H9 (cell line): ENCODE measurements at regions not wholly inside any gene's neighbourhood (a gene's known extent, or its start where the extent isn't known, plus 50 kb on each side); places are given as distances from the start of the nearest gene placed in this dataset.

ENCODE experiments used
- DNase-seq: peaks from one replicate; pipeline ENCODE4 v3.0.0-alpha.2; 2017
- H2AFZ ChIP-seq: one replicate; pipeline ENCODE4 v1.6.1; 2013; ENCODE audit warnings: mild to moderate bottlenecking, low read length, control low read depth, moderate library complexity
- H2AK5ac ChIP-seq: 2 replicates; pipeline ENCODE4 v1.6.1; 2013; ENCODE audit warnings: low read length, control low read depth, mixed read lengths; ENCODE audit not compliant: insufficient read length
- H2BK120ac ChIP-seq: one replicate; pipeline ENCODE4 v1.6.1; 2013; ENCODE audit warnings: low read depth, mild to moderate bottlenecking, low read length, control low read depth, inconsistent platforms; ENCODE audit not compliant: poor library complexity, severe bottlenecking
- H2BK12ac ChIP-seq: 2 replicates; pipeline ENCODE4 v1.6.1; 2013; ENCODE audit warnings: low read length, control low read depth, mixed read lengths, low read depth; ENCODE audit not compliant: insufficient read length
- H2BK15ac ChIP-seq: 2 replicates; pipeline ENCODE4 v1.6.1; 2013; ENCODE audit warnings: low read depth, low read length, control low read depth
- H2BK20ac ChIP-seq: one replicate; pipeline ENCODE4 v1.6.1; 2013; ENCODE audit warnings: low read depth, mild to moderate bottlenecking, low read length, control low read depth, inconsistent platforms; ENCODE audit not compliant: poor library complexity, severe bottlenecking
- H2BK5ac ChIP-seq: 2 replicates; pipeline ENCODE4 v1.6.1; 2013; ENCODE audit warnings: low read length, control low read depth, mixed read lengths; ENCODE audit not compliant: insufficient read length
- H3K14ac ChIP-seq: 2 replicates; pipeline ENCODE4 v1.6.1; 2013; ENCODE audit warnings: low read length, control low read depth; ENCODE audit not compliant: insufficient read depth
- H3K18ac ChIP-seq: 2 replicates; pipeline ENCODE4 v1.6.1; 2013; ENCODE audit warnings: low read depth, mild to moderate bottlenecking, mixed read lengths, low read length, control low read depth; ENCODE audit not compliant: insufficient read length
- H3K23ac ChIP-seq: 2 replicates; pipeline ENCODE4 v1.6.1; 2013; ENCODE audit warnings: low read length, control low read depth, mixed read lengths, low read depth; ENCODE audit not compliant: insufficient read length
- H3K23me2 ChIP-seq: 2 replicates; pipeline ENCODE4 v1.6.1; 2013; ENCODE audit warnings: low read depth, mild to moderate bottlenecking, mixed read lengths, low read length, control low read depth; ENCODE audit not compliant: insufficient read length, poor library complexity, severe bottlenecking
- H3K27ac ChIP-seq: 2 replicates; pipeline ENCODE4 v1.5.1; 2013; ENCODE audit warnings: low read length, control low read depth, mixed read lengths, low read depth; ENCODE audit not compliant: insufficient read length
- H3K27me3 ChIP-seq: 2 replicates; pipeline ENCODE4 v1.6.1; 2013; ENCODE audit warnings: low read length, control low read depth, inconsistent platforms; ENCODE audit not compliant: insufficient read depth
- H3K4ac ChIP-seq: 2 replicates; pipeline ENCODE4 v1.6.1; 2013; ENCODE audit warnings: low read depth, mild to moderate bottlenecking, control low read depth, inconsistent platforms, low read length, moderate library complexity
- H3K4me1 ChIP-seq: 2 replicates; pipeline ENCODE4 v1.6.1; 2013; ENCODE audit warnings: low read length, control low read depth, inconsistent platforms; ENCODE audit not compliant: insufficient read depth
- H3K4me2 ChIP-seq: 2 replicates; pipeline ENCODE4 v1.6.1; 2013; ENCODE audit warnings: low read length, control low read depth, mixed read lengths; ENCODE audit not compliant: insufficient read length, insufficient read depth
- H3K56ac ChIP-seq: 2 replicates; pipeline ENCODE4 v1.6.1; 2013; ENCODE audit warnings: low read depth, mild to moderate bottlenecking, mixed read lengths, low read length, control low read depth; ENCODE audit not compliant: insufficient read length
- H3K79me1 ChIP-seq: 2 replicates; pipeline ENCODE4 v1.6.1; 2013; ENCODE audit warnings: low read depth, mild to moderate bottlenecking, moderate library complexity, low read length, control low read depth, inconsistent platforms; ENCODE audit not compliant: insufficient read depth, poor library complexity, severe bottlenecking
- H3K79me2 ChIP-seq: 2 replicates; pipeline ENCODE4 v1.6.1; 2013; ENCODE audit warnings: low read length, control low read depth, inconsistent platforms; ENCODE audit not compliant: insufficient read depth
- H3K9ac ChIP-seq: 2 replicates; pipeline ENCODE4 v1.6.1; 2013; ENCODE audit warnings: low read length, control low read depth, mixed read lengths; ENCODE audit not compliant: insufficient read length; ENCODE audit errors: extremely low read depth
- H3K9me3 ChIP-seq: one replicate; pipeline ENCODE4 v1.6.1; 2013; ENCODE audit warnings: low read depth, low read length, inconsistent platforms; ENCODE audit not compliant: control insufficient read depth
- H3T11ph ChIP-seq: one replicate; pipeline ENCODE4 v1.6.1; 2013; ENCODE audit warnings: mild to moderate bottlenecking, low read length, control low read depth, inconsistent platforms
- H4K20me1 ChIP-seq: one replicate; pipeline ENCODE4 v1.6.1; 2013; ENCODE audit not compliant: control insufficient read depth, insufficient read length, insufficient read depth
- H4K5ac ChIP-seq: 2 replicates; pipeline ENCODE4 v1.6.1; 2013; ENCODE audit warnings: low read depth, mild to moderate bottlenecking, mixed read lengths, low read length, control low read depth; ENCODE audit not compliant: insufficient read length
- H4K8ac ChIP-seq: replicated peaks from 2 replicates; pipeline ENCODE4 v1.6.1; 2013; ENCODE audit warnings: low read length, control low read depth, mixed read lengths, low read depth; ENCODE audit not compliant: insufficient read length
- H4K91ac ChIP-seq: 2 replicates; pipeline ENCODE4 v1.6.1; 2013; ENCODE audit warnings: low read depth, mild to moderate bottlenecking, moderate library complexity, mixed read lengths, low read length, control low read depth; ENCODE audit not compliant: insufficient read length
- H3K27ac Mint-ChIP-seq, 3 experiments: 2 replicates in 2 of 3; 3 replicates in 1 of 3; pipeline ENCODE4 v1.8.0; 2020 to 2021; ENCODE audit warnings: mixed read lengths in 3 of 3, mild to moderate bottlenecking in 1 of 3, moderate library complexity in 1 of 3
- H3K27me3 Mint-ChIP-seq: 2 replicates; pipeline ENCODE4 v1.8.0; 2021; ENCODE audit warnings: low read depth, mild to moderate bottlenecking, moderate library complexity, mixed read lengths
- H3K36me3 Mint-ChIP-seq, 3 experiments: 2 replicates in 2 of 3; 3 replicates in 1 of 3; pipeline ENCODE4 v1.8.0; 2020 to 2021; ENCODE audit warnings: low read depth in 3 of 3, mixed read lengths in 3 of 3; ENCODE audit not compliant: insufficient read depth in 1 of 3
- H3K4me1 Mint-ChIP-seq, 2 experiments: 2 replicates each; pipeline ENCODE4 v1.8.0; 2020; ENCODE audit warnings: mixed read lengths in 2 of 2
- H3K4me3 Mint-ChIP-seq, 2 experiments: 2 replicates in 1 of 2; 3 replicates in 1 of 2; pipeline ENCODE4 v1.8.0; 2020 to 2021; ENCODE audit warnings: mild to moderate bottlenecking in 2 of 2, mixed read lengths in 2 of 2, moderate library complexity in 1 of 2
- H3K9me3 Mint-ChIP-seq, 2 experiments: 2 replicates in 1 of 2; 3 replicates in 1 of 2; pipeline ENCODE4 v1.8.0; 2020; ENCODE audit warnings: mild to moderate bottlenecking in 2 of 2, mixed read lengths in 2 of 2, moderate library complexity in 1 of 2
- WGBS: extraction: QIAGEN DNeasy Blood & Tissue Kit; methylation state at CpG from one replicate; pipeline ENCODE4 v1.1.7; 2013; ENCODE audit warnings: missing lambda C conversion rate, low lambda C conversion rate, mixed read lengths; ENCODE audit not compliant: insufficient read length; ENCODE audit errors: extremely low coverage; 5-methylcytosine and 5-hydroxymethylcytosine counted together
- TF ChIP-seq, protein P1 (sequence below): fragments of 200-600 bp; sonication (generic); conservative IDR thresholded peaks from 3 replicates; pipeline ENCODE4 v1.8.0; 2021; ENCODE audit warnings: antibody characterized with exemption, mild to moderate bottlenecking

DNA sequence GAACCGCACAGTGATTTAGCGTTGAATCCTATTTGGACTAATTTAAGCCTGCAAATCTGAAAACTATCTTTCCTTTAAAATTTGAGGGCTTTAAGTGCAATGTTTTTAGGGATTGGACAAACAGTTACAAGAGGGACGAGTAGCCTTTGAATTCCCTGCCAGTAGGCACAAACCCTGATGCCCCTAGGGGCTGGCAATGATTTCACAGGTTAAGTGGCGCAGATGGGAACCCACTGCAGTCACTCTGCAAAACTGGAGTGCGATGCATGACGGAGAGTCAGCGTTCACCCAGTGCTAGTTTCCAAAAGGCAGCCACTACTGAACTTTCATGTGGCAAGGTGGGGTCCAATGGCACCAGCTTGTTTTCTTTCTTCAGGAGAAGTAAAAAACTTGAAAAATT is 99.4 kb upstream of the FRMD6 start:
- no peak overlapping the region for H3K56ac ChIP-seq
- no peak overlapping the region for H2AFZ ChIP-seq
- no peak overlapping the region for H3K23ac ChIP-seq
- H3K9me3 Mint-ChIP-seq: no peaks in the 10 kb centered on the region
- no peak overlapping the region for H3K4ac ChIP-seq
- H3K4me1 ChIP-seq: no peaks in the 10 kb centered on the region
- no peak overlapping the region for H3K27ac ChIP-seq
- no peak overlapping the region for H3K27ac Mint-ChIP-seq
- H4K8ac ChIP-seq: no peak overlapping the region
- no peaks in the 10 kb centered on the region for H3K27me3 ChIP-seq
- H3K9me3 ChIP-seq: no peaks in the 10 kb centered on the region
- H4K5ac ChIP-seq: no peak overlapping the region
- H2BK120ac ChIP-seq: no peak overlapping the region
- no peak overlapping the region for H3K9ac ChIP-seq
- H3K4me2 ChIP-seq: no peak overlapping the region
- H3T11ph ChIP-seq: no peak overlapping the region
- no peak overlapping the region for H3K14ac ChIP-seq
- peaks cover 0 to 2% of the 10 kb centered on the region in 2 experiments; a peak in 1 of 4 replicates for H3K4me1 Mint-ChIP-seq
- no peak overlapping the region for H3K18ac ChIP-seq
- H3K79me2 ChIP-seq: no peaks in the 10 kb centered on the region
- H3K79me1 ChIP-seq: no peaks in the 10 kb centered on the region
- H4K20me1 ChIP-seq: no peaks in the 10 kb centered on the region
- no peak overlapping the region for H2BK20ac ChIP-seq
- no peak overlapping the region for H2BK5ac ChIP-seq
- no peak overlapping the region for H4K91ac ChIP-seq
- H3K36me3 Mint-ChIP-seq: no peaks in the 10 kb centered on the region
- H3K27me3 Mint-ChIP-seq: no peaks in the 10 kb centered on the region
- no peak overlapping the region for H3K4me3 Mint-ChIP-seq
- H2BK15ac ChIP-seq: no peak overlapping the region
- H2BK12ac ChIP-seq: no peak overlapping the region
- WGBS: no CpG with 5 or more reads among the region's 7 CpGs
- no peak for DNase-seq
- H2AK5ac ChIP-seq: no peak overlapping the region
- TF ChIP-seq, protein P1, sequence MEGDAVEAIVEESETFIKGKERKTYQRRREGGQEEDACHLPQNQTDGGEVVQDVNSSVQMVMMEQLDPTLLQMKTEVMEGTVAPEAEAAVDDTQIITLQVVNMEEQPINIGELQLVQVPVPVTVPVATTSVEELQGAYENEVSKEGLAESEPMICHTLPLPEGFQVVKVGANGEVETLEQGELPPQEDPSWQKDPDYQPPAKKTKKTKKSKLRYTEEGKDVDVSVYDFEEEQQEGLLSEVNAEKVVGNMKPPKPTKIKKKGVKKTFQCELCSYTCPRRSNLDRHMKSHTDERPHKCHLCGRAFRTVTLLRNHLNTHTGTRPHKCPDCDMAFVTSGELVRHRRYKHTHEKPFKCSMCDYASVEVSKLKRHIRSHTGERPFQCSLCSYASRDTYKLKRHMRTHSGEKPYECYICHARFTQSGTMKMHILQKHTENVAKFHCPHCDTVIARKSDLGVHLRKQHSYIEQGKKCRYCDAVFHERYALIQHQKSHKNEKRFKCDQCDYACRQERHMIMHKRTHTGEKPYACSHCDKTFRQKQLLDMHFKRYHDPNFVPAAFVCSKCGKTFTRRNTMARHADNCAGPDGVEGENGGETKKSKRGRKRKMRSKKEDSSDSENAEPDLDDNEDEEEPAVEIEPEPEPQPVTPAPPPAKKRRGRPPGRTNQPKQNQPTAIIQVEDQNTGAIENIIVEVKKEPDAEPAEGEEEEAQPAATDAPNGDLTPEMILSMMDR: peak; percentile 48
- no peaks in the 10 kb centered on the region for H3K23me2 ChIP-seq
